ENCODE measurements at regions not wholly inside any gene's neighbourhood (a gene's known extent, or its start where the extent isn't known, plus 50 kb on each side); places are given as distances from the start of the nearest gene placed in this dataset.

GRCh38 chr5:1704676-1705075 is 95.0 kb downstream of the MRPL36 start:
- H3K4me3 Mint-ChIP-seq (ENCODE audit: unreplicated experiment): no peak overlapping the region
- peak; percentile 68 for DNase-seq (ENCODE audit: extremely low spot score, unreplicated experiment)
- no peaks in the 10 kb centered on the region for H3K36me3 Mint-ChIP-seq (ENCODE audit: unreplicated experiment)
- no peak for TF ChIP-seq CTCF (IDR thresholded peaks at IDR 0.05)
- no peak overlapping the region for H3K27ac Mint-ChIP-seq (ENCODE audit: unreplicated experiment)
- no peaks in the 10 kb centered on the region for H3K9me3 Mint-ChIP-seq (ENCODE audit: unreplicated experiment)
- H3K4me1 Mint-ChIP-seq (ENCODE audit: unreplicated experiment): no peaks in the 10 kb centered on the region
- peaks cover 12% of the 10 kb centered on the region for H3K27me3 Mint-ChIP-seq (ENCODE audit: unreplicated experiment)

- no peak for TF ChIP-seq CTCF (IDR thresholded peaks at IDR 0.05)
- H3K36me3 Mint-ChIP-seq (ENCODE audit: unreplicated experiment): no peaks in the 10 kb centered on the region
- H3K27me3 Mint-ChIP-seq (ENCODE audit: unreplicated experiment): peaks cover 8% of the 10 kb centered on the region
- H3K9me3 Mint-ChIP-seq (ENCODE audit: unreplicated experiment): no peaks in the 10 kb centered on the region
- H3K27ac Mint-ChIP-seq (ENCODE audit: unreplicated experiment): no peak overlapping the region
- no peaks in the 10 kb centered on the region for H3K4me1 Mint-ChIP-seq (ENCODE audit: unreplicated experiment)
- DNase-seq (ENCODE audit: extremely low spot score, unreplicated experiment): peak; percentile 80
- H3K4me3 Mint-ChIP-seq (ENCODE audit: unreplicated experiment): no peak overlapping the region
Measured at GRCh38 chr5:1704266-1704665, 95.4 kb downstream of the MRPL36 start.

GRCh38 chr5:1703352-1704050 is 96.1 kb downstream of the MRPL36 start:
- no peak overlapping the region for H3K27ac Mint-ChIP-seq (ENCODE audit: unreplicated experiment)
- no peaks in the 10 kb centered on the region for H3K4me1 Mint-ChIP-seq (ENCODE audit: unreplicated experiment)
- no peak for TF ChIP-seq CTCF (IDR thresholded peaks at IDR 0.05)
- no peaks in the 10 kb centered on the region for H3K9me3 Mint-ChIP-seq (ENCODE audit: unreplicated experiment)
- DNase-seq (ENCODE audit: extremely low spot score, unreplicated experiment): peak; percentile 79
- H3K4me3 Mint-ChIP-seq (ENCODE audit: unreplicated experiment): no peak overlapping the region
- no peaks in the 10 kb centered on the region for H3K36me3 Mint-ChIP-seq (ENCODE audit: unreplicated experiment)
- peaks cover 2% of the 10 kb centered on the region for H3K27me3 Mint-ChIP-seq (ENCODE audit: unreplicated experiment)

- Mint-ChIP-seq H3K4me3 (ENCODE audit: unreplicated experiment) (no peak overlapping the region), H3K36me3 (ENCODE audit: unreplicated experiment) (no peaks in the 10 kb centered on the region), H3K4me1 (ENCODE audit: unreplicated experiment) (no peaks in the 10 kb centered on the region), H3K9me3 (ENCODE audit: unreplicated experiment) (no peaks in the 10 kb centered on the region), H3K27me3 (ENCODE audit: unreplicated experiment) (peaks cover 2% of the 10 kb centered on the region), H3K27ac (ENCODE audit: unreplicated experiment) (no peak overlapping the region)
- no peak for TF ChIP-seq CTCF (IDR thresholded peaks at IDR 0.05)
- peak; percentile 73 for DNase-seq (ENCODE audit: extremely low spot score, unreplicated experiment)
Measured at GRCh38 chr5:1702318-1702717, 97.3 kb downstream of the MRPL36 start.

GRCh38 chr5:1701884-1702283 is 97.8 kb downstream of the MRPL36 start:
- H3K4me1 Mint-ChIP-seq (ENCODE audit: unreplicated experiment): no peaks in the 10 kb centered on the region
- TF ChIP-seq CTCF (IDR thresholded peaks at IDR 0.05): no peak

More at GRCh38 chr5:1701884-1702283, 97.8 kb downstream of the MRPL36 start:
- H3K4me3 Mint-ChIP-seq (ENCODE audit: unreplicated experiment): no peak overlapping the region
- H3K27me3 Mint-ChIP-seq (ENCODE audit: unreplicated experiment): peaks cover 3% of the 10 kb centered on the region
- no peak overlapping the region for H3K27ac Mint-ChIP-seq (ENCODE audit: unreplicated experiment)
- no peaks in the 10 kb centered on the region for H3K36me3 Mint-ChIP-seq (ENCODE audit: unreplicated experiment)
- no peaks in the 10 kb centered on the region for H3K9me3 Mint-ChIP-seq (ENCODE audit: unreplicated experiment)
- DNase-seq (ENCODE audit: extremely low spot score, unreplicated experiment): peak; percentile 73
